ENCODE measurements at regions not wholly inside any gene's neighbourhood (a gene's known extent, or its start where the extent isn't known, plus 50 kb on each side); places are given as distances from the start of the nearest gene placed in this dataset.

GRCh38 chr22:19648419-19648929, 65.8 kb upstream of the SEPTIN5 start (continued):
- no peak for TF ChIP-seq ZFPM2 (CRISPR knock-in tag; IDR thresholded peaks at IDR 0.05)
- TF ChIP-seq TFAM (CRISPR knock-in tag; conservative IDR thresholded peaks at IDR 0.05): no peak
- peak; percentile 89 for TF ChIP-seq ELF4 (CRISPR knock-in tag; IDR thresholded peaks at IDR 0.05)
- no peak for TF ChIP-seq SUPT5H (IDR thresholded peaks at IDR 0.05)
- TF ChIP-seq ZNF277 (CRISPR knock-in tag; IDR thresholded peaks at IDR 0.05; ENCODE audit: borderline replicate concordance): no peak
- no peak for TF ChIP-seq DMBX1 (CRISPR knock-in tag; IDR thresholded peaks at IDR 0.05; ENCODE audit: borderline replicate concordance)
- TF ChIP-seq, protein P1, sequence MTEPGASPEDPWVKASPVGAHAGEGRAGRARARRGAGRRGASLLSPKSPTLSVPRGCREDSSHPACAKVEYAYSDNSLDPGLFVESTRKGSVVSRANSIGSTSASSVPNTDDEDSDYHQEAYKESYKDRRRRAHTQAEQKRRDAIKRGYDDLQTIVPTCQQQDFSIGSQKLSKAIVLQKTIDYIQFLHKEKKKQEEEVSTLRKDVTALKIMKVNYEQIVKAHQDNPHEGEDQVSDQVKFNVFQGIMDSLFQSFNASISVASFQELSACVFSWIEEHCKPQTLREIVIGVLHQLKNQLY (CRISPR knock-in tag; conservative IDR thresholded peaks at IDR 0.05): no peak; a peak in 1 of 4 replicates
- no peak for TF ChIP-seq PTBP1 (IDR thresholded peaks at IDR 0.05; ENCODE audit: low read depth, low read length)
- TF ChIP-seq, protein P2, sequence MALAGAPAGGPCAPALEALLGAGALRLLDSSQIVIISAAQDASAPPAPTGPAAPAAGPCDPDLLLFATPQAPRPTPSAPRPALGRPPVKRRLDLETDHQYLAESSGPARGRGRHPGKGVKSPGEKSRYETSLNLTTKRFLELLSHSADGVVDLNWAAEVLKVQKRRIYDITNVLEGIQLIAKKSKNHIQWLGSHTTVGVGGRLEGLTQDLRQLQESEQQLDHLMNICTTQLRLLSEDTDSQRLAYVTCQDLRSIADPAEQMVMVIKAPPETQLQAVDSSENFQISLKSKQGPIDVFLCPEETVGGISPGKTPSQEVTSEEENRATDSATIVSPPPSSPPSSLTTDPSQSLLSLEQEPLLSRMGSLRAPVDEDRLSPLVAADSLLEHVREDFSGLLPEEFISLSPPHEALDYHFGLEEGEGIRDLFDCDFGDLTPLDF (CRISPR knock-in tag; IDR thresholded peaks at IDR 0.05): no peak
- TF ChIP-seq, protein P3, sequence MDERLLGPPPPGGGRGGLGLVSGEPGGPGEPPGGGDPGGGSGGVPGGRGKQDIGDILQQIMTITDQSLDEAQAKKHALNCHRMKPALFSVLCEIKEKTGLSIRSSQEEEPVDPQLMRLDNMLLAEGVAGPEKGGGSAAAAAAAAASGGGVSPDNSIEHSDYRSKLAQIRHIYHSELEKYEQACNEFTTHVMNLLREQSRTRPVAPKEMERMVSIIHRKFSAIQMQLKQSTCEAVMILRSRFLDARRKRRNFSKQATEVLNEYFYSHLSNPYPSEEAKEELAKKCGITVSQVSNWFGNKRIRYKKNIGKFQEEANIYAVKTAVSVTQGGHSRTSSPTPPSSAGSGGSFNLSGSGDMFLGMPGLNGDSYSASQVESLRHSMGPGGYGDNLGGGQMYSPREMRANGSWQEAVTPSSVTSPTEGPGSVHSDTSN (CRISPR knock-in tag; IDR thresholded peaks at IDR 0.05; ENCODE audit: low read depth): peak; percentile 75
- TF ChIP-seq, protein P3 (tag; conservative IDR thresholded peaks at IDR 0.05; ENCODE audit: low read depth): peak; percentile 83
- no peak for TF ChIP-seq SREBF1 (IDR thresholded peaks at IDR 0.05; ENCODE audit: borderline replicate concordance, low read depth, low read length)
- peak; percentile 74 for TF ChIP-seq LEF1 (IDR thresholded peaks at IDR 0.05)
- no peak for TF ChIP-seq COPS2 (conservative IDR thresholded peaks at IDR 0.05)
- no peak for TF ChIP-seq ZNF253 (CRISPR knock-in tag; conservative IDR thresholded peaks at IDR 0.05)
- no peak for TF ChIP-seq MYNN (IDR thresholded peaks at IDR 0.05)
- no peak for TF ChIP-seq MYNN (CRISPR knock-in tag; IDR thresholded peaks at IDR 0.05)
- no peak for TF ChIP-seq FOXK1 (CRISPR knock-in tag; IDR thresholded peaks at IDR 0.05; ENCODE audit: borderline replicate concordance)
- peak; percentile 89 for TF ChIP-seq NCOA4 (IDR thresholded peaks at IDR 0.05; ENCODE audit: partially characterized antibody)
